IMR-90 (cell line): ENCODE measurements at regions not wholly inside any gene's neighbourhood (a gene's known extent, or its start where the extent isn't known, plus 50 kb on each side); places are given as distances from the start of the nearest gene placed in this dataset.

Experiments used
- ATAC-seq: fragments of 200-7000 bp; cut with Tn5 transposase; 2 replicates; pipeline ENCODE4 v1.9.1; 2020; ENCODE audit warnings: low read depth, mild to moderate bottlenecking, moderate library complexity
- BruUV-seq: library from RNA; stranded (reverse); fragments of 400-500 nt; replicated peaks from 2 replicates; lab custom pipeline; 2021; lab: Mats Ljungman, UMichigan
- CTCF ChIA-PET: fragments of 300-600 bp; formaldehyde crosslinking; extraction: SDS; loops from one replicate; lab custom pipeline; 2021; ENCODE audit warnings: antibody characterized with exemption; lab: Yijun Ruan, JAX
- POLR2A ChIA-PET: fragments of 300-600 bp; sonication (Branson Sonifier 250); formaldehyde crosslinking; loops from one replicate; lab custom pipeline; 2022; ENCODE audit warnings: antibody characterized with exemption; ENCODE audit not compliant: unreplicated experiment; lab: Charles Lee
- DNase-seq: peaks from one replicate; pipeline ENCODE4 v3.0.0; 2013
- H2AFZ ChIP-seq: replicated peaks from 2 replicates; pipeline ENCODE3; 2013; ENCODE audit warnings: low read length, mild to moderate bottlenecking; ENCODE audit not compliant: poor library complexity
- H2AK5ac ChIP-seq: 2 replicates; pipeline ENCODE4 v1.6.1; 2013; ENCODE audit warnings: low read depth, low read length, inconsistent platforms
- H2AK9ac ChIP-seq: replicated peaks from 2 replicates; pipeline ENCODE3; 2013; ENCODE audit warnings: mild to moderate bottlenecking, low read depth, low read length, moderate library complexity; ENCODE audit not compliant: poor library complexity
- H2BK120ac ChIP-seq: 2 replicates; pipeline ENCODE4 v1.6.1; 2013; ENCODE audit warnings: low read depth, low read length, inconsistent platforms
- H2BK15ac ChIP-seq: 3 replicates; pipeline ENCODE4 v1.6.1; 2013; ENCODE audit warnings: low read depth, low read length, inconsistent platforms
- H2BK20ac ChIP-seq: 2 replicates; pipeline ENCODE4 v1.6.1; 2013; ENCODE audit warnings: low read depth, mild to moderate bottlenecking, inconsistent platforms, low read length, moderate library complexity
- H2BK5ac ChIP-seq: 2 replicates; pipeline ENCODE4 v1.6.1; 2013; ENCODE audit warnings: mild to moderate bottlenecking, low read depth, low read length, inconsistent platforms; ENCODE audit not compliant: poor library complexity, severe bottlenecking
- H3K14ac ChIP-seq: replicated peaks from 2 replicates; pipeline ENCODE4 v1.6.1; 2013; ENCODE audit warnings: low read depth, low read length, inconsistent platforms
- H3K18ac ChIP-seq: 2 replicates; pipeline ENCODE4 v1.6.1; 2013; ENCODE audit warnings: low read depth, low read length, control low read depth
- H3K23ac ChIP-seq: 2 replicates; pipeline ENCODE4 v1.6.1; 2013; ENCODE audit warnings: low read depth, low read length, inconsistent platforms
- H3K27ac ChIP-seq: 2 replicates; pipeline ENCODE4 v1.5.1; 2013; ENCODE audit warnings: mild to moderate bottlenecking, control low read depth, low read length; ENCODE audit not compliant: insufficient read depth
- H3K27me3 ChIP-seq: 2 replicates; pipeline ENCODE4 v1.6.1; 2013; ENCODE audit warnings: low read length; ENCODE audit not compliant: control insufficient read depth, insufficient read depth
- H3K36me3 ChIP-seq: 2 replicates; pipeline ENCODE4 v1.6.1; 2013; ENCODE audit warnings: low read length, mixed read lengths; ENCODE audit not compliant: control insufficient read depth, insufficient read depth
- H3K4ac ChIP-seq: 2 replicates; pipeline ENCODE4 v1.6.1; 2013; ENCODE audit warnings: low read depth, low read length, inconsistent platforms
- H3K4me1 ChIP-seq: 2 replicates; pipeline ENCODE4 v1.6.1; 2013; ENCODE audit warnings: low read length, mixed read lengths; ENCODE audit not compliant: control insufficient read depth, insufficient read depth
- H3K4me2 ChIP-seq: 2 replicates; pipeline ENCODE4 v1.6.1; 2013; ENCODE audit warnings: low read depth, mild to moderate bottlenecking, control low read depth, low read length, moderate library complexity
- H3K4me3 ChIP-seq: 2 replicates; pipeline ENCODE4 v1.5.1; 2013; ENCODE audit warnings: low read depth, mild to moderate bottlenecking, control low read depth, low read length, moderate library complexity; ENCODE audit not compliant: insufficient read depth
- H3K56ac ChIP-seq: 2 replicates; pipeline ENCODE4 v1.6.1; 2013; ENCODE audit warnings: low read length, inconsistent platforms; ENCODE audit not compliant: insufficient read depth; ENCODE audit errors: extremely low read depth
- H3K79me1 ChIP-seq, 2 experiments: 2 replicates each; pipeline ENCODE4 v1.6.1; 2013; ENCODE audit warnings: low read length in 2 of 2, inconsistent platforms in 1 of 2, low read depth in 1 of 2
- H3K9ac ChIP-seq: 2 replicates; pipeline ENCODE4 v1.6.1; 2013; ENCODE audit warnings: low read depth, low read length, control low read depth
- H3K9me1 ChIP-seq: 2 replicates; pipeline ENCODE4 v1.6.1; 2013; ENCODE audit warnings: low read length, inconsistent platforms; ENCODE audit not compliant: insufficient read depth
- H3K9me3 ChIP-seq: 2 replicates; pipeline ENCODE4 v1.6.1; 2013; ENCODE audit warnings: low read length; ENCODE audit not compliant: control insufficient read depth, insufficient read depth
- H4K20me1 ChIP-seq: 2 replicates; pipeline ENCODE4 v1.6.1; 2013; ENCODE audit warnings: low read length, inconsistent platforms; ENCODE audit not compliant: insufficient read depth
- H4K5ac ChIP-seq: 2 replicates; pipeline ENCODE4 v1.6.1; 2013; ENCODE audit warnings: mild to moderate bottlenecking, low read depth, low read length, control low read depth
- H4K8ac ChIP-seq, 2 experiments: 2 replicates each; pipeline ENCODE4 v1.6.1; 2013; ENCODE audit warnings: low read depth in 2 of 2, low read length in 2 of 2, control low read depth in 1 of 2, inconsistent platforms in 1 of 2
- H4K91ac ChIP-seq: 2 replicates; pipeline ENCODE4 v1.6.1; 2013; ENCODE audit warnings: low read depth, low read length, inconsistent platforms; ENCODE audit not compliant: insufficient read depth
- BHLHE40 ChIP-seq: fragments of 150-350 bp; IDR thresholded peaks from 2 replicates; pipeline ENCODE4 v1.6.1; 2016; ENCODE audit warnings: mild to moderate bottlenecking, low read depth, low read length
- CEBPB ChIP-seq: IDR thresholded peaks from 2 replicates; pipeline ENCODE4 v1.6.1; 2012; ENCODE audit warnings: low read depth, low read length, improper control_type of control experiment
- CHD1 ChIP-seq: IDR thresholded peaks from 2 replicates; pipeline ENCODE4 v1.6.1; 2012; ENCODE audit warnings: low read depth, low read length, improper control_type of control experiment
- FOS ChIP-seq: fragments of 150-350 bp; IDR thresholded peaks from 2 replicates; pipeline ENCODE4 v1.6.1; 2016; ENCODE audit warnings: low read depth, low read length
- MAFK ChIP-seq: IDR thresholded peaks from 2 replicates; pipeline ENCODE4 v1.6.1; 2012; ENCODE audit warnings: low read depth, low read length, improper control_type of control experiment
- MAZ ChIP-seq: IDR thresholded peaks from 2 replicates; pipeline ENCODE4 v1.6.1; 2012; ENCODE audit warnings: low read depth, mild to moderate bottlenecking, low read length, improper control_type of control experiment, moderate library complexity, borderline replicate concordance
- MXI1 ChIP-seq: IDR thresholded peaks from 2 replicates; pipeline ENCODE4 v1.6.1; 2012; ENCODE audit warnings: low read depth, mild to moderate bottlenecking, low read length, moderate library complexity, borderline replicate concordance
- NFE2L2 ChIP-seq: fragments of 150-350 bp; IDR thresholded peaks from 2 replicates; pipeline ENCODE4 v1.6.1; 2016; ENCODE audit warnings: low read depth, mild to moderate bottlenecking, low read length
- POLR2A ChIP-seq: IDR thresholded peaks from 2 replicates; pipeline ENCODE4 v1.6.1; 2012; ENCODE audit warnings: mild to moderate bottlenecking, low read depth, low read length
- RAD21 ChIP-seq: IDR thresholded peaks from 2 replicates; pipeline ENCODE4 v1.6.1; 2012; ENCODE audit warnings: low read length, improper control_type of control experiment
- RCOR1 ChIP-seq: IDR thresholded peaks from 2 replicates; pipeline ENCODE4 v1.6.1; 2012; ENCODE audit warnings: mild to moderate bottlenecking, low read length, improper control_type of control experiment; ENCODE audit not compliant: insufficient replicate concordance
- RFX5 ChIP-seq: IDR thresholded peaks from 2 replicates; pipeline ENCODE4 v1.8.0; 2012; ENCODE audit warnings: low read depth, mild to moderate bottlenecking, low read length, moderate library complexity
- SMC3 ChIP-seq: fragments of 150-350 bp; IDR thresholded peaks from 2 replicates; pipeline ENCODE4 v1.6.1; 2016; ENCODE audit warnings: low read depth, mild to moderate bottlenecking, antibody characterized with exemption, low read length, moderate library complexity
- WGBS, 2 experiments: methylation state at CpG; one replicate each; pipeline versions ENCODE4 v1.1.5 to v1.1.7; 2013; ENCODE audit warnings: missing lambda C conversion rate in 2 of 2; ENCODE audit not compliant: insufficient read length in 1 of 2; ENCODE audit errors: extremely low coverage in 2 of 2; 5-methylcytosine and 5-hydroxymethylcytosine counted together
- dilution Hi-C: fragments of 300-500 bp; cut with HindIII; formaldehyde crosslinking; loops from one replicate; pipeline ENCODE4 v1.14.3; 2018; ENCODE audit warnings: low sequenced_read_pairs; ENCODE audit not compliant: unreplicated experiment
- in situ Hi-C: fragments of 300-500 bp; cut with MboI; formaldehyde crosslinking; loops from 3 replicates; pipeline ENCODE4 v1.14.3; 2019; ENCODE audit warnings: low sequenced_read_pairs, inconsistent platforms, mixed read lengths
- intact Hi-C: fragments of 100-400 bp; cut with micrococcal nuclease; formaldehyde crosslinking; loops from 2 replicates; pipeline ENCODE4 v1.10.0; 2022
- TF ChIP-seq, protein P1 (sequence below): fragments of 150-350 bp; IDR thresholded peaks from 2 replicates; pipeline ENCODE4 v1.6.1; 2017; ENCODE audit warnings: mild to moderate bottlenecking, antibody characterized with exemption, low read length, low read depth
- TF ChIP-seq, protein P2 (sequence below): conservative IDR thresholded peaks from 2 replicates; pipeline ENCODE4 v1.5.1; 2012; ENCODE audit warnings: mild to moderate bottlenecking, low read depth, low read length, improper control_type of control experiment
- TF ChIP-seq, protein P3 (sequence below): fragments of 150-350 bp; IDR thresholded peaks from 2 replicates; pipeline ENCODE4 v1.6.1; 2016; ENCODE audit warnings: low read depth, mild to moderate bottlenecking, low read length, moderate library complexity, borderline replicate concordance

DNA sequence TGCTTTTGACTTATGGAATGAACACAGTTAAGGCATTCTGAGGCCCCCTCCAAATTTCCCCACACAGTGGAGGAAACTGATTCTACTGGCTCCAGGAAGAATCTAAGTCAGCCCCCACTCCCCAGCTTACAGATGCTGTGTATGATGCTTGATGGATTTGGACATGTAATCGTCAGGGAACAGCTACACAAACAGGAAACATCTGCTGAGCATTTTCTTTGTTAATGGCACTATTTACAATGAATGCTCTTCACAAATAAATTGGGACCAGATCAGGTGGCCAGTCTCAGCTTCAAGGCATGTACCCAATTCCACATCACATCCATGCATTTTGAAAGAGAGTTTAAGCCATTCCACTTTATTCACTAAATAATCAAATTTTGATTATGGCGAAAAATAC lies 562.3 kb downstream of the SOX11 start:
- Histone ChIP-seq H4K8ac (no peak overlapping the region), H3K9me1 (no peaks in the 10 kb centered on the region), H4K20me1 (no peaks in the 10 kb centered on the region), H2BK20ac (no peak overlapping the region), H2BK15ac (no peak overlapping the region), H3K79me1 (no peaks in the 10 kb centered on the region), H3K18ac (no peak overlapping the region), H3K27me3 (no peaks in the 10 kb centered on the region), H3K56ac (no peak overlapping the region), H3K4me3 (no peak overlapping the region), H4K91ac (no peak overlapping the region), H2AFZ (no peak overlapping the region), H3K23ac (no peak overlapping the region), H2AK9ac (no peak overlapping the region), H4K5ac (no peak overlapping the region), H3K36me3 (no peaks in the 10 kb centered on the region), H3K9ac (no peak overlapping the region), H2BK5ac (no peak overlapping the region), H3K27ac (no peak overlapping the region), H2BK120ac (no peak overlapping the region), H3K4me1 (no peaks in the 10 kb centered on the region), H3K9me3 (no peaks in the 10 kb centered on the region; the same call in 1 of the 2 replicates), H3K4ac (no peak overlapping the region), H3K14ac (no peak overlapping the region), H3K4me2 (no peak overlapping the region), H2AK5ac (no peak overlapping the region)
- BruUV-seq: no TSS peak
- in situ Hi-C loops (no loop called here), intact Hi-C loops (no loop called here), dilution Hi-C loops (no loop called here)
- no peak for ATAC-seq
- DNase-seq: no peak
- TF ChIP-seq FOS (no peak), CEBPB (no peak), MAFK (no peak), RFX5 (no peak), POLR2A (no peak), CHD1 (no peak), BHLHE40 (no peak), NFE2L2 (no peak), RAD21 (no peak), RCOR1 (no peak), SMC3 (no peak), MAZ (no peak), MXI1 (no peak)
- TF ChIP-seq, protein P1, sequence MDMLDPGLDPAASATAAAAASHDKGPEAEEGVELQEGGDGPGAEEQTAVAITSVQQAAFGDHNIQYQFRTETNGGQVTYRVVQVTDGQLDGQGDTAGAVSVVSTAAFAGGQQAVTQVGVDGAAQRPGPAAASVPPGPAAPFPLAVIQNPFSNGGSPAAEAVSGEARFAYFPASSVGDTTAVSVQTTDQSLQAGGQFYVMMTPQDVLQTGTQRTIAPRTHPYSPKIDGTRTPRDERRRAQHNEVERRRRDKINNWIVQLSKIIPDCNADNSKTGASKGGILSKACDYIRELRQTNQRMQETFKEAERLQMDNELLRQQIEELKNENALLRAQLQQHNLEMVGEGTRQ: no peak
- TF ChIP-seq, protein P2, sequence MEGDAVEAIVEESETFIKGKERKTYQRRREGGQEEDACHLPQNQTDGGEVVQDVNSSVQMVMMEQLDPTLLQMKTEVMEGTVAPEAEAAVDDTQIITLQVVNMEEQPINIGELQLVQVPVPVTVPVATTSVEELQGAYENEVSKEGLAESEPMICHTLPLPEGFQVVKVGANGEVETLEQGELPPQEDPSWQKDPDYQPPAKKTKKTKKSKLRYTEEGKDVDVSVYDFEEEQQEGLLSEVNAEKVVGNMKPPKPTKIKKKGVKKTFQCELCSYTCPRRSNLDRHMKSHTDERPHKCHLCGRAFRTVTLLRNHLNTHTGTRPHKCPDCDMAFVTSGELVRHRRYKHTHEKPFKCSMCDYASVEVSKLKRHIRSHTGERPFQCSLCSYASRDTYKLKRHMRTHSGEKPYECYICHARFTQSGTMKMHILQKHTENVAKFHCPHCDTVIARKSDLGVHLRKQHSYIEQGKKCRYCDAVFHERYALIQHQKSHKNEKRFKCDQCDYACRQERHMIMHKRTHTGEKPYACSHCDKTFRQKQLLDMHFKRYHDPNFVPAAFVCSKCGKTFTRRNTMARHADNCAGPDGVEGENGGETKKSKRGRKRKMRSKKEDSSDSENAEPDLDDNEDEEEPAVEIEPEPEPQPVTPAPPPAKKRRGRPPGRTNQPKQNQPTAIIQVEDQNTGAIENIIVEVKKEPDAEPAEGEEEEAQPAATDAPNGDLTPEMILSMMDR: no peak
- TF ChIP-seq, protein P3, sequence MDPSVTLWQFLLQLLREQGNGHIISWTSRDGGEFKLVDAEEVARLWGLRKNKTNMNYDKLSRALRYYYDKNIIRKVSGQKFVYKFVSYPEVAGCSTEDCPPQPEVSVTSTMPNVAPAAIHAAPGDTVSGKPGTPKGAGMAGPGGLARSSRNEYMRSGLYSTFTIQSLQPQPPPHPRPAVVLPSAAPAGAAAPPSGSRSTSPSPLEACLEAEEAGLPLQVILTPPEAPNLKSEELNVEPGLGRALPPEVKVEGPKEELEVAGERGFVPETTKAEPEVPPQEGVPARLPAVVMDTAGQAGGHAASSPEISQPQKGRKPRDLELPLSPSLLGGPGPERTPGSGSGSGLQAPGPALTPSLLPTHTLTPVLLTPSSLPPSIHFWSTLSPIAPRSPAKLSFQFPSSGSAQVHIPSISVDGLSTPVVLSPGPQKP: no peak
- POLR2A ChIA-PET: no interaction called here
- no CpG with 5 or more reads among the region's 2 CpGs for WGBS, 2 experiments
- CTCF ChIA-PET: no interaction called here
